ENCODE measurements at regions not wholly inside any gene's neighbourhood (a gene's known extent, or its start where the extent isn't known, plus 50 kb on each side); places are given as distances from the start of the nearest gene placed in this dataset.
A peak's percentile ranks its signal among the peaks of the same experiment; 100 is the strongest.

DNA sequence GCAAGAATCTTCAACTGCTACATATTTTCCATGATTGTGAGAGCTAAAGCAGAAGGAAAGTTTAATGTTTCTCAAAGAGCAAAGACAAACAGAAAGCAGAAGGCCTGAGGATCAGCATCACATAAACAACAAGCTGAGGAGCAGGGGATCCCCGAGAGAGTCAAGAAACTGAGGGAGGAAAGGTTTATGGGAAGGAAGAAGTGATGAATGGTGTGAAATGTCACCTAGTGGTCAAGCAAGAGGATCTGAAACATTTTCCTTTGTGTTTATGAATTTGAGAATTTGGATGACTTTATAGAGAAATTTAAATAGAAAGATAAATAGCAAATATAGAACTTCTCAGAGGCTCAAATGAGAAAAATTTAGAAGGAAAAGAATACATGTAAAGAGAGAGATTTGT, 481.9 kb downstream of the CHSY3 start:
- DNase-seq (ENCODE audit: low spot score), result no peak
- Histone ChIP-seq H3F3A (ENCODE audit: low read depth) (no peaks in the 10 kb centered on the region), H3K79me2 (ENCODE audit: low read depth) (no peaks in the 10 kb centered on the region), H3K27me3 (no peaks in the 10 kb centered on the region), H3K4me3 (no peak overlapping the region), H3K4me1 (no peaks in the 10 kb centered on the region), H2AFZ (replicated peaks) (peak overlapping the region; percentile 67), H4K20me1 (ENCODE audit: low read depth) (no peaks in the 10 kb centered on the region), H3K9ac (no peak overlapping the region), H3K36me3 (no peaks in the 10 kb centered on the region), H3K9me3 (ENCODE audit: low read depth) (no peaks in the 10 kb centered on the region), H3K27ac (no peak overlapping the region), H3K4me2 (no peak overlapping the region)
- no peaks in the 10 kb centered on the region for H3K9me3 Mint-ChIP-seq
- no peak for TF ChIP-seq EZH2phosphoT487 (IDR thresholded peaks at IDR 0.05)
- no peak for TF ChIP-seq EZH2 (IDR thresholded peaks at IDR 0.05)
- TF ChIP-seq, protein P1, sequence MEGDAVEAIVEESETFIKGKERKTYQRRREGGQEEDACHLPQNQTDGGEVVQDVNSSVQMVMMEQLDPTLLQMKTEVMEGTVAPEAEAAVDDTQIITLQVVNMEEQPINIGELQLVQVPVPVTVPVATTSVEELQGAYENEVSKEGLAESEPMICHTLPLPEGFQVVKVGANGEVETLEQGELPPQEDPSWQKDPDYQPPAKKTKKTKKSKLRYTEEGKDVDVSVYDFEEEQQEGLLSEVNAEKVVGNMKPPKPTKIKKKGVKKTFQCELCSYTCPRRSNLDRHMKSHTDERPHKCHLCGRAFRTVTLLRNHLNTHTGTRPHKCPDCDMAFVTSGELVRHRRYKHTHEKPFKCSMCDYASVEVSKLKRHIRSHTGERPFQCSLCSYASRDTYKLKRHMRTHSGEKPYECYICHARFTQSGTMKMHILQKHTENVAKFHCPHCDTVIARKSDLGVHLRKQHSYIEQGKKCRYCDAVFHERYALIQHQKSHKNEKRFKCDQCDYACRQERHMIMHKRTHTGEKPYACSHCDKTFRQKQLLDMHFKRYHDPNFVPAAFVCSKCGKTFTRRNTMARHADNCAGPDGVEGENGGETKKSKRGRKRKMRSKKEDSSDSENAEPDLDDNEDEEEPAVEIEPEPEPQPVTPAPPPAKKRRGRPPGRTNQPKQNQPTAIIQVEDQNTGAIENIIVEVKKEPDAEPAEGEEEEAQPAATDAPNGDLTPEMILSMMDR (IDR thresholded peaks at IDR 0.05), result no peak
- no peak overlapping the region for H3K27ac Mint-ChIP-seq
- no peaks in the 10 kb centered on the region for H3K36me3 Mint-ChIP-seq
- no peaks in the 10 kb centered on the region for H3K27me3 Mint-ChIP-seq (ENCODE audit: insufficient read depth, low read depth)
- H3K4me3 Mint-ChIP-seq, result no peak overlapping the region
- H3K4me1 Mint-ChIP-seq, result no peaks in the 10 kb centered on the region

DNA sequence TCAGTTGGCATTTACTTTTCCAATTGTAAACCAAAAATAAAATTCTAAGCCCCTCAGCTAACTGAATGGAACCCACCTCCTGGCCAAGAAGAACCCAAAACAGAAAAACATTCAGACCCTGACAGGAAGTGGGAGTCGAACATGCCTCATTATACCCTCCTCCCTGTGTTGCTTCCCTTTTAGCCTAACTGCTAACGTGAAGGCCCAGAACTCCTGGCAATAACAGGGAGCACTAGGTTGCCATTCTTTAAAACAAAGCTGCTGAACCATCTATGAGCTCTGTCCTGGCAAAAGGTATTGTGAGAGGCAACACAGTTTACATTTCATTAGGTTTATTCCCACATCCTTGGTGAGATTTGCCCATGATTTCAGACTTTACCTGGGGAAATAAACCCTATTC, 481.4 kb downstream of the CHSY3 start:
- TF ChIP-seq EZH2phosphoT487 (IDR thresholded peaks at IDR 0.05) (no peak), EZH2 (IDR thresholded peaks at IDR 0.05) (no peak)
- TF ChIP-seq, protein P1 (IDR thresholded peaks at IDR 0.05), result no peak
- no peak overlapping the region for H3K27ac ChIP-seq
- no peak overlapping the region for H3K4me2 ChIP-seq
- Mint-ChIP-seq H3K27ac (no peak overlapping the region), H3K9me3 (no peaks in the 10 kb centered on the region), H3K36me3 (no peaks in the 10 kb centered on the region), H3K27me3 (ENCODE audit: insufficient read depth, low read depth) (no peaks in the 10 kb centered on the region), H3K4me1 (no peaks in the 10 kb centered on the region), H3K4me3 (no peak overlapping the region)
- H3K36me3 ChIP-seq, result no peaks in the 10 kb centered on the region
- H2AFZ ChIP-seq (replicated peaks), result peak overlapping the region; percentile 67
- H3K4me3 ChIP-seq, result no peak overlapping the region
- H3K9me3 ChIP-seq (ENCODE audit: low read depth), result no peaks in the 10 kb centered on the region
- H4K20me1 ChIP-seq (ENCODE audit: low read depth), result no peaks in the 10 kb centered on the region
- no peaks in the 10 kb centered on the region for H3K4me1 ChIP-seq
- no peaks in the 10 kb centered on the region for H3K27me3 ChIP-seq
- DNase-seq (ENCODE audit: low spot score), result no peak
- no peaks in the 10 kb centered on the region for H3F3A ChIP-seq (ENCODE audit: low read depth)
- no peaks in the 10 kb centered on the region for H3K79me2 ChIP-seq (ENCODE audit: low read depth)
- H3K9ac ChIP-seq, result no peak overlapping the region

DNA sequence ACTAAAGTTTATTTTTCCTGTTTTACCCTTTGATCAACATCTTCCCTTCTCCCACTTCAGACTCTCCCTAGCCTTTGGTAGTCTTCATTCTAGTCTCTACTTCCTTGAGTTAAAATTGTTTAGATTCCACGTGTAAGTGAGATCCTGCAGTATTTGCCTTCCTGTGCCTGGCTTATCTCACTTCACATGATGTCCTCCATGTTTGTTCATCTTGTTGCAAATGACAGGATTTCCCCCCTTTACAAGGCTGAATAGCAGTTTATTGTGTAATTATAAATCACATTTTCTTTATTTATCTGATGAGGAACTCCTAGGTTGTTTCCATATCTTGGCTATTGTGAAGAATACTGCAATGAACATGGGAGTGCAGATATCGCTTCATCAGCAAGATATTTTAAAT, 461.7 kb downstream of the CHSY3 start:
- Mint-ChIP-seq H3K36me3 (no peaks in the 10 kb centered on the region), H3K4me1 (no peaks in the 10 kb centered on the region), H3K9me3 (no peaks in the 10 kb centered on the region), H3K4me3 (no peak overlapping the region), H3K27me3 (ENCODE audit: insufficient read depth, low read depth) (no peaks in the 10 kb centered on the region), H3K27ac (no peak overlapping the region)
- Histone ChIP-seq H3K4me1 (no peaks in the 10 kb centered on the region), H3K9ac (no peak overlapping the region), H4K20me1 (ENCODE audit: low read depth) (no peaks in the 10 kb centered on the region), H3K27me3 (no peaks in the 10 kb centered on the region), H2AFZ (replicated peaks) (no peak overlapping the region), H3K79me2 (ENCODE audit: low read depth) (no peaks in the 10 kb centered on the region), H3K27ac (no peak overlapping the region), H3K9me3 (ENCODE audit: low read depth) (no peaks in the 10 kb centered on the region), H3K4me2 (no peak overlapping the region), H3K36me3 (no peaks in the 10 kb centered on the region), H3K4me3 (no peak overlapping the region), H3F3A (ENCODE audit: low read depth) (no peaks in the 10 kb centered on the region)
- DNase-seq (ENCODE audit: low spot score), result no peak
- no peak for TF ChIP-seq EZH2phosphoT487 (IDR thresholded peaks at IDR 0.05)
- TF ChIP-seq EZH2 (IDR thresholded peaks at IDR 0.05), result no peak
- TF ChIP-seq, protein P1 (IDR thresholded peaks at IDR 0.05), result no peak

DNA sequence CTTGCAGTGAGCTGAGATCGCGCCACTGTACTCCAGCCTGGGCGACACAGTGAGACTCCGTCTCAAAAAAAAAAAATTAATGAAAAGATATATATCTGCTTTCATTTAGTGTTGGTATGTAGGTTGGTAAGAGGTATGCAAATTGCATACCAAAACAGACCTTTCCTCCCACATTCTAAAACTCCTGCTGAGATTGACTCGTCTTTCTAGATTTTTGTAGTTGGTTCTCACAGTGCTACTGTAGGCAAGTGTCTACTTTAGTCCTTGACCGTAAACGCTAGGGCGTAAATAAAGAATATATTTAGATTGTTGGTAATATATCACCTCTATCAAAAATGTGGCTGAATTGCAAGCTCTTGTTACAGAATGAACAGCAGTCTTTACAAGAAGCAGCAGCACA, 445.9 kb downstream of the CHSY3 start:
- no peak for DNase-seq (ENCODE audit: low spot score)
- no peaks in the 10 kb centered on the region for H3K9me3 Mint-ChIP-seq
- Histone ChIP-seq H3K4me1 (no peaks in the 10 kb centered on the region), H3K4me3 (no peak overlapping the region), H3F3A (ENCODE audit: low read depth) (no peaks in the 10 kb centered on the region), H3K9me3 (ENCODE audit: low read depth) (no peaks in the 10 kb centered on the region), H3K79me2 (ENCODE audit: low read depth) (no peaks in the 10 kb centered on the region), H2AFZ (replicated peaks) (no peak overlapping the region), H3K4me2 (no peak overlapping the region), H3K9ac (no peak overlapping the region), H3K27me3 (no peaks in the 10 kb centered on the region), H4K20me1 (ENCODE audit: low read depth) (no peaks in the 10 kb centered on the region), H3K27ac (no peak overlapping the region), H3K36me3 (no peaks in the 10 kb centered on the region)
- TF ChIP-seq EZH2 (IDR thresholded peaks at IDR 0.05), result no peak
- TF ChIP-seq, protein P1 (IDR thresholded peaks at IDR 0.05), result no peak
- TF ChIP-seq EZH2phosphoT487 (IDR thresholded peaks at IDR 0.05), result no peak
- no peak overlapping the region for H3K4me3 Mint-ChIP-seq
- H3K27ac Mint-ChIP-seq, result no peak overlapping the region
- no peaks in the 10 kb centered on the region for H3K36me3 Mint-ChIP-seq
- no peaks in the 10 kb centered on the region for H3K27me3 Mint-ChIP-seq (ENCODE audit: insufficient read depth, low read depth)
- no peaks in the 10 kb centered on the region for H3K4me1 Mint-ChIP-seq

Data from neural progenitor cell (in vitro differentiated cells).